ENCODE measurements at regions not wholly inside any gene's neighbourhood (a gene's known extent, or its start where the extent isn't known, plus 50 kb on each side); places are given as distances from the start of the nearest gene placed in this dataset.

DNA sequence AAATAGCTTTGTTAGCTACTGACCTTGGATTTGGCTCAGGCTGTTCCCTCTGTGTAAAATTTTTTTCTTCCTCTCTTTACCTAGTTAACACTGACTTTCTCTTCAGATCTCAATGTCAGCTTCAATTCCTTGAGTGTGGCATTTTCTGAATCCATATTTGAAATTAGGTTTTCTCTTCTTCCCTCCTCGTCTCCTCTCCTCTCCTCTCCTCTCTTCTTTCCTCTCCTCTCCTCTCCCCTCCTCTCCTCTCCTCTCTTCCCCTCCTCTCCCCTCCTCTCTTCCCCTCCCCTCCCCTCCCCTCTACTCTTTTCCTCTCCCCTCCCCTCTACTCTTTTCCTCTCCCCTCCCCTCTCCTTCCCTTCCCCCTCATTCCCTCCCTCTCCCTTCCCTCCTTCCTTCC lies 453.3 kb downstream of the BMP2 start:
- intact Hi-C loops (cut with micrococcal nuclease) = no loop called here
- BruUV-seq (replicated peaks) = no TSS peak
- 0% methylated on average over 1 of the region's 1 CpG; no CpG with 5 or more reads in 1 of the 2 experiments for WGBS, 2 experiments (ENCODE audit: extremely low coverage in 2 of 2, insufficient read length in 1 of 2)
- H3K9ac ChIP-seq (ENCODE audit: low read depth, low read length) = no peak overlapping the region
- no peaks in the 10 kb centered on the region for H3K4me1 ChIP-seq (ENCODE audit: control insufficient read depth, insufficient read depth, low read length)
- H3K9me3 ChIP-seq (ENCODE audit: control insufficient read depth, insufficient read depth, low read length) = peaks cover 4% of the 10 kb centered on the region
- ATAC-seq (ENCODE audit: low read depth) (no peak), DNase-seq (no peak)
- H3K4me2 ChIP-seq (ENCODE audit: low read depth, low read length) = no peak overlapping the region
- ChIA-PET CTCF (no interaction called here), POLR2A (ENCODE audit: unreplicated experiment) (no interaction called here)
- no peak overlapping the region for H4K5ac ChIP-seq (ENCODE audit: low read depth, low read length)
- H3K23ac ChIP-seq (ENCODE audit: low read depth, low read length) = no peak overlapping the region
- H4K20me1 ChIP-seq (ENCODE audit: insufficient read depth, low read length) = no peaks in the 10 kb centered on the region
- H3K14ac ChIP-seq (replicated peaks; ENCODE audit: low read depth, low read length) = no peak overlapping the region
- no peak overlapping the region for H4K91ac ChIP-seq (ENCODE audit: insufficient read depth, low read depth, low read length)
- no peak overlapping the region for H2BK15ac ChIP-seq (ENCODE audit: low read depth, low read length)
- H3K4me3 ChIP-seq (ENCODE audit: insufficient read depth, low read depth, low read length) = no peak overlapping the region
- dilution Hi-C loops (cut with HindIII; ENCODE audit: low sequenced_read_pairs, unreplicated experiment) = no loop called here
- no peak overlapping the region for H2BK120ac ChIP-seq (ENCODE audit: low read depth, low read length)
- no peaks in the 10 kb centered on the region for H3K27me3 ChIP-seq (ENCODE audit: control insufficient read depth, insufficient read depth, low read length)
- no peak overlapping the region for H3K56ac ChIP-seq (ENCODE audit: extremely low read depth, insufficient read depth, low read length)
- no peak overlapping the region for H2AK9ac ChIP-seq (replicated peaks; ENCODE audit: low read depth, low read length, poor library complexity)
- no peak overlapping the region for H2BK20ac ChIP-seq (ENCODE audit: low read depth, low read length)
- H3K9me1 ChIP-seq (ENCODE audit: insufficient read depth, low read length) = no peaks in the 10 kb centered on the region
- H2AFZ ChIP-seq (replicated peaks; ENCODE audit: low read length, poor library complexity) = no peak overlapping the region
- H4K8ac ChIP-seq (ENCODE audit: low read depth in 2 of 2, low read length in 2 of 2) = no peak overlapping the region
- no peak overlapping the region for H2AK5ac ChIP-seq (ENCODE audit: low read depth, low read length)
- H3K4ac ChIP-seq (ENCODE audit: low read depth, low read length) = no peak overlapping the region
- no peak overlapping the region for H3K27ac ChIP-seq (ENCODE audit: insufficient read depth, low read length)
- H3K79me1 ChIP-seq (ENCODE audit: low read depth in 1 of 2, low read length in 2 of 2) = no peaks in the 10 kb centered on the region
- in situ Hi-C loops (cut with MboI; ENCODE audit: low sequenced_read_pairs) = no loop called here
- no peak overlapping the region for H3K18ac ChIP-seq (ENCODE audit: low read depth, low read length)
- H3K36me3 ChIP-seq (ENCODE audit: control insufficient read depth, insufficient read depth, low read length) = no peaks in the 10 kb centered on the region
- TF ChIP-seq MAFK (IDR thresholded peaks at IDR 0.05; ENCODE audit: low read depth, low read length) (no peak), RFX5 (IDR thresholded peaks at IDR 0.05; ENCODE audit: low read depth, low read length) (no peak), MXI1 (IDR thresholded peaks at IDR 0.05; ENCODE audit: borderline replicate concordance, low read depth, low read length) (no peak), NFE2L2 (IDR thresholded peaks at IDR 0.05; ENCODE audit: low read depth, low read length) (no peak), RAD21 (IDR thresholded peaks at IDR 0.05; ENCODE audit: low read length) (no peak)
- no peak overlapping the region for H2BK5ac ChIP-seq (ENCODE audit: low read depth, low read length, poor library complexity, severe bottlenecking)
